Coronary artery (tissue), 2 donors: ENCODE measurements at regions not wholly inside any gene's neighbourhood (a gene's known extent, or its start where the extent isn't known, plus 50 kb on each side); places are given as distances from the start of the nearest gene placed in this dataset.
"Not testable (repeated sequence)": the region's sequence is repeated elsewhere in the genome, so short reads cannot be mapped to it uniquely, and the experiment has no call there.

Experiments
- DNase-seq: peaks from one replicate; pipeline ENCODE4 v3.0.0-alpha.2; 2017; ENCODE audit warnings: low spot score
- H3K27ac ChIP-seq, 2 donors: fragments of 200-600 bp; sonication (generic); one replicate each; pipeline ENCODE4 v1.5.1; 2016 to 2019
- H3K4me3 ChIP-seq: fragments of 200-600 bp; sonication (generic); 2 replicates; pipeline ENCODE4 v1.5.1; 2016; ENCODE audit warnings: mild to moderate bottlenecking, moderate library complexity
- TF ChIP-seq, protein P1 (sequence below): fragments of 200-600 bp; sonication (generic); IDR thresholded peaks from one replicate; pipeline ENCODE4 v1.5.1; 2019; ENCODE audit warnings: antibody characterized with exemption

DNA sequence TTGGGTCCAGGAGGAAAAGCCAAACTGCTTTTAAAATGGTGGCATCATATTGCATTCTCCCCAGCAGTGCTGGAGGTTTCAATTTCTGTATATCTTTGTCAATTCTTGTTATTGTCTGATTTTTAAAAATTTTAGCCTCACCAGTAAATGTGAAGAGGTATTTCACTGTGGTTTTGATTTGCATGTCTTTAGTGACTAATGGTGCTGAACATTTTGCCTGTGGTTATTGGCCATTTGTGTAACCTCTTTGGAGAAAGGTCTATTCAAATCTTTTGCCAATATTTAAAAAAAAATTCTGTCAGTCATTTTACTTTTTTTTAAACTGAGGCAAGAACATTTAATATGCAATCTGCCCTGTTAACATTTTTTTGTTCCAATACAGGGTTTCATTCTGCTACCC lies 322.1 kb downstream of the TLL1 start:
- Histone ChIP-seq H3K27ac (no peak overlapping the region), H3K4me3 (no peak overlapping the region)
- TF ChIP-seq, protein P1, sequence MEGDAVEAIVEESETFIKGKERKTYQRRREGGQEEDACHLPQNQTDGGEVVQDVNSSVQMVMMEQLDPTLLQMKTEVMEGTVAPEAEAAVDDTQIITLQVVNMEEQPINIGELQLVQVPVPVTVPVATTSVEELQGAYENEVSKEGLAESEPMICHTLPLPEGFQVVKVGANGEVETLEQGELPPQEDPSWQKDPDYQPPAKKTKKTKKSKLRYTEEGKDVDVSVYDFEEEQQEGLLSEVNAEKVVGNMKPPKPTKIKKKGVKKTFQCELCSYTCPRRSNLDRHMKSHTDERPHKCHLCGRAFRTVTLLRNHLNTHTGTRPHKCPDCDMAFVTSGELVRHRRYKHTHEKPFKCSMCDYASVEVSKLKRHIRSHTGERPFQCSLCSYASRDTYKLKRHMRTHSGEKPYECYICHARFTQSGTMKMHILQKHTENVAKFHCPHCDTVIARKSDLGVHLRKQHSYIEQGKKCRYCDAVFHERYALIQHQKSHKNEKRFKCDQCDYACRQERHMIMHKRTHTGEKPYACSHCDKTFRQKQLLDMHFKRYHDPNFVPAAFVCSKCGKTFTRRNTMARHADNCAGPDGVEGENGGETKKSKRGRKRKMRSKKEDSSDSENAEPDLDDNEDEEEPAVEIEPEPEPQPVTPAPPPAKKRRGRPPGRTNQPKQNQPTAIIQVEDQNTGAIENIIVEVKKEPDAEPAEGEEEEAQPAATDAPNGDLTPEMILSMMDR: no peak
- no peak for DNase-seq

DNA sequence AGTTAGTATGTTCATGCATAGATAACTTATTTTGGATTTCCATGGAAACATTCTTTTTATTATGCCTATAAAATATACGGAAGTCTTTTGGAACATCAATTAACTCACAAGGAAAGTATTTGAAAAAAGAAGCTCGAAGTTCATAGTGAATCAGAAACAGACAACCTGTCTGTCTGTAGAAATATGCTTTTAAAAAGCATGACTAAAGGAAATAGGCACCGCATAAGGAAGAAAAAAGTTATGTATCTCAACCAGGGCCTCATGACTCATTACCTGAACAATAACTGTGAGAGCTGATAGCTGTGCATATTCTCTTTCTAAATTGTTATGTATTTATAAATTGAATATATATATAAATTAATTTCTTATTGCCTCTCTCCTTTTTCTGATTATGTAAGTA lies 324.1 kb downstream of the TLL1 start:
- DNase-seq: no peak
- TF ChIP-seq, protein P1: no peak
- H3K27ac ChIP-seq: no peak overlapping the region
- no peak overlapping the region for H3K4me3 ChIP-seq

DNA sequence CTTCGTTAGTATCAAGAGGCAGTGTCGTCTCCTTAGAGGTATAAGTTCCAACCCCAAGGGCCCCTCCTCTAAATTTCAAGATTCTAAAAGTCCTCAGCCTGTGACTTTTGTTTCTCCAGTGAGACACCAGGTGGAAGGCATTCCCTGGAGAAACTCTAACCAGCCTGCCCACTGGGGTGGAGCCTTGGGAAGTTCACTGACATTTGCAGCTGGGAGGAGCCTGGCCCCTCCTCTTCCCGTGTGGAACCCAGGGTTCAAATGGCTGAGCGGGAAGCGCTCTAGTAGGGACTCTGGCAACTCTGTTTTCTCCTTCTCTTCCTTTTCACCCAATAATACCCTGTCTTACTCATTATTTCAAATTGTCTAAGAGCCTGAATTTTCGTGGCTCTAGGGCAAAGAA lies 325.0 kb downstream of the TLL1 start:
- TF ChIP-seq, protein P1: no peak
- H3K4me3 ChIP-seq: no peak overlapping the region
- no peak overlapping the region for H3K27ac ChIP-seq
- DNase-seq: no peak

DNA sequence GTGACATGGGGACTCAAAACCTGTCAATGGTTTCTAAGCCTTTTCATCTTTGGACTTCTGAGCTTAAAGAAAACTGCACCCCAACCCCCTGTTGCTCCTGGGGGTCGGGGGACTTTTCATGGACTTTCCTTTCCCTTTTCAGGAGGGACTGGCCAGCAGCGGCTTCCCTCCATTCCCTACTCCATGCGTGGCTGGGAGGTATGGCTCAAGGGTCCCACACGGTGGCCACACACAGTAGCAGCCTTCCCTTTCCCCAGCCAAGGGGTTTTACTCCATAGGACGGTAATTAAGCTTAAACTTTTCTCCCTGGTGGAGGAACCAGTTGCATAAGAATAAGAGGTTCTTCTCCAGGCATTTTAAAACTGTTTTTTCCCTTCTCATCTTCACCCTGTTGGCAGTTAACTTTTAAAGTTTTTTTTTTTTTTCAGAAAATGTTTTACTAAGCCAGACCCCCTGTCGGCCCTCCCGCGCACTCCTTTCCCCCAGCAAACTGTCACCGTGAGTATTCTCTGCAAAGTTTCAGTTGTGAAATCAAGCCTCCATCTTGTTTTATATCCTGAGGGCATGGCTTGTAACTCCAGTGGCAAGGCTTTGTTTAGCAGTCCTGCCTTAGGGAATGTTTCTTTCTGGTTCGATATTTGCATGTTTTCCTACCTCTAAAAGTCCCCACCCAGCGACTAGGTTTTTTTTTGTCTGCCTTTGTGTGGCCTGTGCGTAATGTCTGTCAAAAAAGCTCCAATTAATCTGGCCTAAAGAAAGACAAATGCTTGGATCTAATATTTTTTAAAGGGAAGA lies 325.7 kb downstream of the TLL1 start:
- TF ChIP-seq, protein P1: no peak
- Histone ChIP-seq H3K27ac (no peak overlapping the region), H3K4me3 (no peak overlapping the region)
- no peak for DNase-seq

GRCh38 chr4:166202991-166203390 lies 330.0 kb downstream of the TLL1 start:
- TF ChIP-seq, protein P1: no peak
- no peak for DNase-seq
- H3K27ac ChIP-seq: no peak overlapping the region
- no peak overlapping the region for H3K4me3 ChIP-seq

GRCh38 chr4:166212326-166212725 lies 339.3 kb downstream of the TLL1 start:
- DNase-seq, H3K4me3 ChIP-seq, H3K27ac ChIP-seq: not testable (repeated sequence)

- Histone ChIP-seq H3K4me3 (no peak overlapping the region), H3K27ac (no peak overlapping the region)
- TF ChIP-seq, protein P1: no peak
- no peak for DNase-seq
Observed at GRCh38 chr4:166222271-166222670, 349.2 kb downstream of the TLL1 start.
